Progenitor cell of endocrine pancreas (in vitro differentiated cells): ENCODE measurements at regions not wholly inside any gene's neighbourhood (a gene's known extent, or its start where the extent isn't known, plus 50 kb on each side); places are given as distances from the start of the nearest gene placed in this dataset.

ENCODE experiments used
- DNase-seq: peaks from one replicate; pipeline ENCODE4 v3.0.0; 2021; ENCODE audit warnings: low spot score; ENCODE audit not compliant: unreplicated experiment
- H3K27ac Mint-ChIP-seq: 2 replicates; pipeline ENCODE4 v1.8.0; 2021; ENCODE audit warnings: mild to moderate bottlenecking, moderate library complexity, mixed read lengths
- H3K27me3 Mint-ChIP-seq: 2 replicates; pipeline ENCODE4 v1.8.0; 2021; ENCODE audit warnings: mixed read lengths
- H3K36me3 Mint-ChIP-seq: 2 replicates; pipeline ENCODE4 v1.8.0; 2022; ENCODE audit warnings: mixed read lengths; ENCODE audit not compliant: insufficient read depth
- H3K4me1 Mint-ChIP-seq: 2 replicates; pipeline ENCODE4 v1.8.0; 2021; ENCODE audit warnings: low read depth, mixed read lengths
- H3K4me3 Mint-ChIP-seq: 2 replicates; pipeline ENCODE4 v1.8.0; 2021; ENCODE audit warnings: low read depth, mild to moderate bottlenecking, moderate library complexity, mixed read lengths
- H3K9me3 Mint-ChIP-seq: 2 replicates; pipeline ENCODE4 v1.8.0; 2021; ENCODE audit warnings: low read depth, mixed read lengths
- TF ChIP-seq, protein P1 (sequence below): fragments of 200-600 bp; sonication (generic); IDR thresholded peaks from one replicate; pipeline ENCODE4 v1.5.0; 2021; ENCODE audit warnings: antibody characterized with exemption, mild to moderate bottlenecking; ENCODE audit not compliant: unreplicated experiment

DNA sequence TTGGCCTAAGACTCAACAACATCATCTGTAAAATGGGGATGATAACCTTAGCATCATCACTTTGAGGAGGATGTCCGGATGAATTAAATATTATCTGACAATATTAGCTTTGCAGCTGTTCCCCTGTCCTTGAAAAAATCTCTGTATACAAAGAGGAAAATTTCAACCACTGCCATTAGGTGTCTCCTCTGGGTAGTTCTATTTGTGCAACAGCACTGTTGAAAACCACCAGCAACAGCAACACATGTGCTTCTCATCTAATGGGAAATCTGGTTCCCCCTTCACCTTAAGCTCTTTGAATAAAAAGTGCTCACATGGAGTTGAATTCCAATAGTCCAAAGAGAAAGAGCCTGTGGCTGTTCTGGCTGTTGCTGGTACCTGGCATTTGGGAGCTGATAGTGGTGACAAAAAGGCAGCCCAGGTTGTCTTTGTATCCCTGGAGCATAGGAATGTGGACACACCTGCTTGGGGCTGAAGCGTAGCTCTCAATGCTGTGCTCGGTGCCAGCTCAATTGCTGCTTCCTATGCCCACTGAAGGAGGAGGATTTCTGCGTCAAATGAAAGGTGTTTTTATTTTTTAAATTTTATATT, 322.1 kb upstream of the MSX2 start:
- H3K36me3 Mint-ChIP-seq = no peaks in the 10 kb centered on the region
- no peak overlapping the region for H3K4me3 Mint-ChIP-seq
- TF ChIP-seq, protein P1, sequence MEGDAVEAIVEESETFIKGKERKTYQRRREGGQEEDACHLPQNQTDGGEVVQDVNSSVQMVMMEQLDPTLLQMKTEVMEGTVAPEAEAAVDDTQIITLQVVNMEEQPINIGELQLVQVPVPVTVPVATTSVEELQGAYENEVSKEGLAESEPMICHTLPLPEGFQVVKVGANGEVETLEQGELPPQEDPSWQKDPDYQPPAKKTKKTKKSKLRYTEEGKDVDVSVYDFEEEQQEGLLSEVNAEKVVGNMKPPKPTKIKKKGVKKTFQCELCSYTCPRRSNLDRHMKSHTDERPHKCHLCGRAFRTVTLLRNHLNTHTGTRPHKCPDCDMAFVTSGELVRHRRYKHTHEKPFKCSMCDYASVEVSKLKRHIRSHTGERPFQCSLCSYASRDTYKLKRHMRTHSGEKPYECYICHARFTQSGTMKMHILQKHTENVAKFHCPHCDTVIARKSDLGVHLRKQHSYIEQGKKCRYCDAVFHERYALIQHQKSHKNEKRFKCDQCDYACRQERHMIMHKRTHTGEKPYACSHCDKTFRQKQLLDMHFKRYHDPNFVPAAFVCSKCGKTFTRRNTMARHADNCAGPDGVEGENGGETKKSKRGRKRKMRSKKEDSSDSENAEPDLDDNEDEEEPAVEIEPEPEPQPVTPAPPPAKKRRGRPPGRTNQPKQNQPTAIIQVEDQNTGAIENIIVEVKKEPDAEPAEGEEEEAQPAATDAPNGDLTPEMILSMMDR = no peak
- H3K9me3 Mint-ChIP-seq = no peaks in the 10 kb centered on the region
- H3K27me3 Mint-ChIP-seq = peaks cover 14% of the 10 kb centered on the region
- DNase-seq = no peak
- H3K4me1 Mint-ChIP-seq = peaks cover 2% of the 10 kb centered on the region
- H3K27ac Mint-ChIP-seq = no peak overlapping the region

DNA sequence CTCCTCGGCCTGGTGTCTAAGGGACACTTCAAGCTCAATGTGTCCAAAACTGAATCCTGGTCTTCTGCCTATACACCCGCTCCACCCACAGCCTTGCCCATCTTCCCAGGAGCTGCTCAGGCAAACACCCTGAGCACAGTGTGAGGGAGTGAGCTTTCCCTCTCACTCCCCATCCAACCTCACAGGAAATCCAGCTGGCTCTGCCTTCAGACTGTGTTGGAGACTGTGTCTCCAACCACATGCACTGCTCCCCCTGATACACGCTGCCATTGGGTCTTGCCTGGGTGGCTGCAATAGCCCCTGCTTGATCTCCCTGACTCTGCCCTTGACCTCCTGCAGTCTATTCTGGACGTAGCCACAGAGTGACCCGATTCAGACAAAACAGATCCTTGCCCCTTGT, 319.5 kb upstream of the MSX2 start:
- H3K27ac Mint-ChIP-seq = no peak overlapping the region
- TF ChIP-seq, protein P1 = no peak
- H3K4me1 Mint-ChIP-seq = peaks cover 2% of the 10 kb centered on the region
- peaks cover 8% of the 10 kb centered on the region for H3K27me3 Mint-ChIP-seq
- H3K4me3 Mint-ChIP-seq = no peak overlapping the region
- H3K9me3 Mint-ChIP-seq = peaks cover 8% of the 10 kb centered on the region
- H3K36me3 Mint-ChIP-seq = no peaks in the 10 kb centered on the region
- DNase-seq = no peak

DNA sequence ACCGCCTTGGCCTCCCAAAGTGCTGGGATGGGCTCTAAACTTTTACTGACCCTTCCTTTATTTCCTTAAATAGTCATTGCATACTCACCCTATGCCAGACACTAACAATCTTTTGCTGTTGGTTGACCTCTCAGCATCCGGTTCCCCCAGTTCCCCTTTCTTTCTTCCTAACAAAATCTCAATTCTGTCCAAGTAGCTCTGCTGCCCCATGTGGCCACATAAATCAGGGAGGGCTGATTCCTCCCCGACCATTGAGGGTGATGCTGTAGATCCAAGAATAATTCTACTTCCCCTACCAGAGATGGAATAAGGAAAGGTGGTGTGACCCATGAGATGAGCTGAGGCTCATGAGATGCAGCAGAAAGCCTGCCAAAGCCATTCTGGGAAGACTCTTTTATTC, 315.3 kb upstream of the MSX2 start:
- Mint-ChIP-seq H3K27me3 (peaks cover 8% of the 10 kb centered on the region), H3K9me3 (peaks cover 8% of the 10 kb centered on the region), H3K4me3 (no peak overlapping the region), H3K27ac (no peak overlapping the region), H3K4me1 (no peaks in the 10 kb centered on the region), H3K36me3 (no peaks in the 10 kb centered on the region)
- no peak for DNase-seq
- TF ChIP-seq, protein P1 = peak; percentile 13

DNA sequence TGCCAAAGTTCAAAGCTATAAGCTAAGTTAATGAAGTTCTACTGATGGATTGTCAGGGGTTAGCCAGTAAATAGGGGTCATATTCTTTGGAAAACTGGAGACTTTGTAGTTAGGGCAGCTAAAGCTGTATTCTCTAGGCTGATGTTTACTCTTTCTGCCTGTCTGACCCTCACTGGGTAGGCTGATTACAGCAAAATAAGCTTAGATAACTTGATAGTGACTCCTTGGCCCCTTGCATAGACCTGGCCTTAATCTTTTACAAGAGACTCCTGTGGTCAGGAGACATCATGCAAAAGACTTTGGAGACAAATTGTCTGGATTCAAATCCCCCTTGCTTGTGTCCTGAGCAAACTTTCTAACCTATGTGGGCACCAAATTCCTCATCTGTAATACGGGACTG, 314.4 kb upstream of the MSX2 start:
- Mint-ChIP-seq H3K9me3 (peaks cover 8% of the 10 kb centered on the region), H3K4me1 (no peaks in the 10 kb centered on the region), H3K36me3 (no peaks in the 10 kb centered on the region), H3K27ac (no peak overlapping the region), H3K27me3 (peaks cover 8% of the 10 kb centered on the region), H3K4me3 (no peak overlapping the region)
- DNase-seq = no peak
- TF ChIP-seq, protein P1 = no peak

DNA sequence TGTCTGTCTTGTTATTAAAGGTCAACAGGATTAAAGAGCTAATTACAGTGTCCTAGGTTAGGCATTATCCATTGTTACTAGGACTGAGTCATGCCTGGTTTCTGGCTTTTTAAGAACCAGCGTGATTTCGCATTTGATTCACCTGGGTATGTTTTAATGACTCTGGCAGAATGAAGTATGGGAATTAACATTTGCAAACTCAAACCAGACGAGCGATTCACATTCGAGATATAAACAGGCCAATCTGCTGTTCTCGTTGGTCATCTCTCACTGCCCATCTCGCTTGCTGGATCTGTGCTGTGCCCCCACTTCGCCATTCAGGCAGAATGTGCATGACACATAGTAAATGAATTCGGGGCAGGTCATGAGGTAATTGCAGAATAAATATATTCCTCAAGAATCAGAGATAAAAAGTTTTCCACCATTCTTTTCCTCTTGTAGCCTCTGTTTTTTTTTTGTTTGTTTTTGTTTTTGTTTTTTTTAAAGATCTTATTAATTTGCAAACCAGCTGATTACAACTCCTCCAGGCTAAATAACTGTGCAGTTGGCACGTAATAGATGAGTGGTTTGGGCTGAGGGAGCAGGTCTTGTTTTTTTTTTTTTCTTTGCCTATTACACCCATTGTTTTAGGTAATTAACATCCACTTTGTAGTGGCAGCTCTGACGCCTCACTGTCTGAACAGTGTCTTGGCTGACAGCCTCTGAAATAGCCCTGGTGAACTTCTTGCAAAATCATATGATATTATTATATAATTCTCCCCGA, 313.5 kb upstream of the MSX2 start:
- H3K27ac Mint-ChIP-seq = no peak overlapping the region
- H3K9me3 Mint-ChIP-seq = peaks cover 8% of the 10 kb centered on the region
- TF ChIP-seq, protein P1 = no peak
- H3K4me3 Mint-ChIP-seq = no peak overlapping the region
- peaks cover 9% of the 10 kb centered on the region for H3K27me3 Mint-ChIP-seq
- no peaks in the 10 kb centered on the region for H3K36me3 Mint-ChIP-seq
- no peaks in the 10 kb centered on the region for H3K4me1 Mint-ChIP-seq
- DNase-seq = no peak
